ENCODE measurements at regions not wholly inside any gene's neighbourhood (a gene's known extent, or its start where the extent isn't known, plus 50 kb on each side); places are given as distances from the start of the nearest gene placed in this dataset.

DNA sequence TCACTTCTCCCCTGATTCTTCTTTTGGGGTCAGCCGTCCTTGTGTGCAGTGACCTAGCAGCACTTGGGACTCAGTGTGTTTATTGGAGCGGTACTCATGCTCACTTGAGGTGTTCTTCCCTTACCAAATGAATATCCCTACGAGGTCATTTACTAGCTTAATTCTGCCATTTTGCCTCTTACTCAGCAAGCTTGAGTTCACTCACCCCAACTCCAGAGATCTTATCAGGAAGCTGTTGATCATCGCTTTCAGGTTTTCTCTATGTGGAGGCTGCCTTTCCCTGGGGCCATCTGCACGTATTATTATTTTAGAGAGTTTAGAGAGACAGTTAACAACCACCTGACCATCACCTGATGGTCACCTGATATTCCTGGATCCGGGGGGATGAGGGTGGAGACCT, 1466.0 kb upstream of the GOT2 start:
- DNase-seq, result no peak
- intact Hi-C loops (cut with DNase I; ENCODE audit: low total_unique reads), result no loop called here
- TF ChIP-seq POLR2A (IDR thresholded peaks at IDR 0.05), result no peak
- TF ChIP-seq, protein P1, sequence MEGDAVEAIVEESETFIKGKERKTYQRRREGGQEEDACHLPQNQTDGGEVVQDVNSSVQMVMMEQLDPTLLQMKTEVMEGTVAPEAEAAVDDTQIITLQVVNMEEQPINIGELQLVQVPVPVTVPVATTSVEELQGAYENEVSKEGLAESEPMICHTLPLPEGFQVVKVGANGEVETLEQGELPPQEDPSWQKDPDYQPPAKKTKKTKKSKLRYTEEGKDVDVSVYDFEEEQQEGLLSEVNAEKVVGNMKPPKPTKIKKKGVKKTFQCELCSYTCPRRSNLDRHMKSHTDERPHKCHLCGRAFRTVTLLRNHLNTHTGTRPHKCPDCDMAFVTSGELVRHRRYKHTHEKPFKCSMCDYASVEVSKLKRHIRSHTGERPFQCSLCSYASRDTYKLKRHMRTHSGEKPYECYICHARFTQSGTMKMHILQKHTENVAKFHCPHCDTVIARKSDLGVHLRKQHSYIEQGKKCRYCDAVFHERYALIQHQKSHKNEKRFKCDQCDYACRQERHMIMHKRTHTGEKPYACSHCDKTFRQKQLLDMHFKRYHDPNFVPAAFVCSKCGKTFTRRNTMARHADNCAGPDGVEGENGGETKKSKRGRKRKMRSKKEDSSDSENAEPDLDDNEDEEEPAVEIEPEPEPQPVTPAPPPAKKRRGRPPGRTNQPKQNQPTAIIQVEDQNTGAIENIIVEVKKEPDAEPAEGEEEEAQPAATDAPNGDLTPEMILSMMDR (IDR thresholded peaks at IDR 0.05), result no peak

GRCh38 chr16:60199150-60199549, 1465.0 kb upstream of the GOT2 start:
- no peak for DNase-seq

More for the DNA sequence above, 1466.0 kb upstream of the GOT2 start:
- Histone ChIP-seq H3K27ac (no peak overlapping the region), H3K9me3 (no peaks in the 10 kb centered on the region), H3K4me1 (no peaks in the 10 kb centered on the region), H3K36me3 (no peaks in the 10 kb centered on the region), H3K27me3 (no peaks in the 10 kb centered on the region), H3K4me3 (no peak overlapping the region)

GRCh38 chr16:60181536-60181935, 1447.4 kb upstream of the GOT2 start:
- no peak for DNase-seq
- intact Hi-C loops (cut with DNase I; ENCODE audit: low total_unique reads), result no loop called here
- no peak for TF ChIP-seq POLR2A (IDR thresholded peaks at IDR 0.05)
- TF ChIP-seq, protein P1 (IDR thresholded peaks at IDR 0.05), result no peak
- Histone ChIP-seq H3K27me3 (no peaks in the 10 kb centered on the region), H3K4me1 (no peaks in the 10 kb centered on the region), H3K4me3 (no peak overlapping the region), H3K27ac (no peak overlapping the region), H3K9me3 (no peaks in the 10 kb centered on the region), H3K36me3 (no peaks in the 10 kb centered on the region)

More at GRCh38 chr16:60199150-60199549, 1465.0 kb upstream of the GOT2 start:
- Histone ChIP-seq H3K4me1 (no peaks in the 10 kb centered on the region), H3K4me3 (no peak overlapping the region), H3K27ac (no peak overlapping the region), H3K27me3 (no peaks in the 10 kb centered on the region), H3K36me3 (no peaks in the 10 kb centered on the region), H3K9me3 (no peaks in the 10 kb centered on the region)
- intact Hi-C loops (cut with DNase I; ENCODE audit: low total_unique reads), result no loop called here
- TF ChIP-seq, protein P1 (IDR thresholded peaks at IDR 0.05), result no peak
- no peak for TF ChIP-seq POLR2A (IDR thresholded peaks at IDR 0.05)

DNA sequence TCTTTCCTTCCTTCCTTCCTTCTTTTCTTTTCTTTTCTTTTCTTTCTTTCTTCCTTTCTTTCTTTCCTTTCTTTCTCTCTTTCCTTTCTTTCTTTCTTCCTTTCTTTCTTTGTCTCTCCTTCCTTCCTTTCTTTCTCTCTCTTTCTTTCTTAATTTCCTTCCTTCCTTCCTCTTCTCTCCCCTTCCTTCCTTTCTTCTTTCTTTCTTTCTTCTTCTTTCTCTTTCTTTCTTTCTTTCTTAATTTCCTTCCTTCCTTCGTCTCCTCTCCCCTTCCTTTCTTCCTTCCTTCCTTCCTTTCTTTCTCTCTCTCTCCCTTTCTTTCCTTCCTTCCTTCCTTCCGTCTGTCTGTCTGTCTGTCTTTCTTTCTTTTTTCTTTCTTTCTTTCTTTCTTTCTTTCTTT, 1446.5 kb upstream of the GOT2 start:
- no peak for TF ChIP-seq POLR2A (IDR thresholded peaks at IDR 0.05)
- TF ChIP-seq, protein P1 (IDR thresholded peaks at IDR 0.05), result no peak
- Histone ChIP-seq H3K27ac (no peak overlapping the region), H3K4me1 (no peaks in the 10 kb centered on the region), H3K36me3 (no peaks in the 10 kb centered on the region), H3K9me3 (no peaks in the 10 kb centered on the region), H3K27me3 (no peaks in the 10 kb centered on the region), H3K4me3 (no peak overlapping the region)
- intact Hi-C loops (cut with DNase I; ENCODE audit: low total_unique reads), result no loop called here
- DNase-seq, result no peak

GRCh38 chr16:60170196-60170595, 1436.1 kb upstream of the GOT2 start:
- TF ChIP-seq, protein P1 (IDR thresholded peaks at IDR 0.05), result no peak
- no peak for TF ChIP-seq POLR2A (IDR thresholded peaks at IDR 0.05)

More at GRCh38 chr16:60170196-60170595, 1436.1 kb upstream of the GOT2 start:
- intact Hi-C loops (cut with DNase I; ENCODE audit: low total_unique reads), result no loop called here
- no peaks in the 10 kb centered on the region for H3K9me3 ChIP-seq
- H3K36me3 ChIP-seq, result no peaks in the 10 kb centered on the region
- H3K4me3 ChIP-seq, result no peak overlapping the region
- H3K4me1 ChIP-seq, result no peaks in the 10 kb centered on the region
- no peak overlapping the region for H3K27ac ChIP-seq
- no peaks in the 10 kb centered on the region for H3K27me3 ChIP-seq
- DNase-seq, result no peak

Data from uterus (tissue), 3 donors.